ENCODE measurements at regions not wholly inside any gene's neighbourhood (a gene's known extent, or its start where the extent isn't known, plus 50 kb on each side); places are given as distances from the start of the nearest gene placed in this dataset.
"Not testable (repeated sequence)": the region's sequence is repeated elsewhere in the genome, so short reads cannot be mapped to it uniquely, and the experiment has no call there.

- no peak for TF ChIP-seq JUND (IDR thresholded peaks at IDR 0.05; ENCODE audit: low read depth)
- DNase-seq (ENCODE audit: low read depth in 1 of 2, low spot score in 1 of 2), result no peak
- in situ Hi-C loops (cut with HindIII; ENCODE audit: low pct_unique_long_range_greater_than_20kb, low sequenced_read_pairs), result no loop called here
Measured at GRCh38 chr6:126718600-126719327, 378.8 kb downstream of the CENPW start.

- DNase-seq (ENCODE audit: low read depth in 1 of 2, low spot score in 1 of 2), result no peak
- TF ChIP-seq JUND (IDR thresholded peaks at IDR 0.05; ENCODE audit: low read depth), result no peak
- in situ Hi-C loops (cut with HindIII; ENCODE audit: low pct_unique_long_range_greater_than_20kb, low sequenced_read_pairs), result no loop called here
Measured at GRCh38 chr6:126720304-126720703, 380.4 kb downstream of the CENPW start.

GRCh38 chr6:126721581-126722160, 381.8 kb downstream of the CENPW start:
- DNase-seq (ENCODE audit: low read depth in 1 of 2, low spot score in 1 of 2), result no peak
- no peak for TF ChIP-seq JUND (IDR thresholded peaks at IDR 0.05; ENCODE audit: low read depth)
- in situ Hi-C loops (cut with HindIII; ENCODE audit: low pct_unique_long_range_greater_than_20kb, low sequenced_read_pairs), result no loop called here

GRCh38 chr6:126722411-126722810, 382.5 kb downstream of the CENPW start:
- no peak for DNase-seq (ENCODE audit: low read depth in 1 of 2, low spot score in 1 of 2)
- in situ Hi-C loops (cut with HindIII; ENCODE audit: low pct_unique_long_range_greater_than_20kb, low sequenced_read_pairs), result no loop called here
- no peak for TF ChIP-seq JUND (IDR thresholded peaks at IDR 0.05; ENCODE audit: low read depth)

- TF ChIP-seq JUND (IDR thresholded peaks at IDR 0.05; ENCODE audit: low read depth), result no peak
- in situ Hi-C loops (cut with HindIII; ENCODE audit: low pct_unique_long_range_greater_than_20kb, low sequenced_read_pairs), result no loop called here
- no peak for DNase-seq (ENCODE audit: low read depth in 1 of 2, low spot score in 1 of 2)
Measured at GRCh38 chr6:126723541-126724170, 383.7 kb downstream of the CENPW start.

GRCh38 chr6:126724821-126725220, 384.9 kb downstream of the CENPW start:
- in situ Hi-C loops (cut with HindIII; ENCODE audit: low pct_unique_long_range_greater_than_20kb, low sequenced_read_pairs), result no loop called here
- DNase-seq (ENCODE audit: low read depth in 1 of 2, low spot score in 1 of 2), result no peak
- TF ChIP-seq JUND (IDR thresholded peaks at IDR 0.05; ENCODE audit: low read depth), result no peak

- in situ Hi-C loops (cut with HindIII; ENCODE audit: low pct_unique_long_range_greater_than_20kb, low sequenced_read_pairs), result not testable (repeated sequence)
Measured at GRCh38 chr6:126726454-126726853, 386.5 kb downstream of the CENPW start.

GRCh38 chr6:126738146-126738545, 380.3 kb upstream of the RSPO3 start:
- in situ Hi-C loops (cut with HindIII; ENCODE audit: low pct_unique_long_range_greater_than_20kb, low sequenced_read_pairs), result no loop called here
- no peak for DNase-seq (ENCODE audit: low read depth in 1 of 2, low spot score in 1 of 2)
- TF ChIP-seq JUND (IDR thresholded peaks at IDR 0.05; ENCODE audit: low read depth), result no peak

More at GRCh38 chr6:126726454-126726853, 386.5 kb downstream of the CENPW start:
- DNase-seq (ENCODE audit: low read depth in 1 of 2, low spot score in 1 of 2), result not testable (repeated sequence)

- DNase-seq (ENCODE audit: low read depth in 1 of 2, low spot score in 1 of 2), result no peak
- no peak for TF ChIP-seq JUND (IDR thresholded peaks at IDR 0.05; ENCODE audit: low read depth)
- in situ Hi-C loops (cut with HindIII; ENCODE audit: low pct_unique_long_range_greater_than_20kb, low sequenced_read_pairs), result no loop called here
Measured at GRCh38 chr6:126738641-126739040, 379.8 kb upstream of the RSPO3 start.

- no peak for DNase-seq (ENCODE audit: low read depth in 1 of 2, low spot score in 1 of 2)
- in situ Hi-C loops (cut with HindIII; ENCODE audit: low pct_unique_long_range_greater_than_20kb, low sequenced_read_pairs), result no loop called here
- no peak for TF ChIP-seq JUND (IDR thresholded peaks at IDR 0.05; ENCODE audit: low read depth)
Measured at GRCh38 chr6:126743076-126743475, 375.4 kb upstream of the RSPO3 start.

GRCh38 chr6:126747728-126748540, 370.5 kb upstream of the RSPO3 start:
- DNase-seq (ENCODE audit: low read depth in 1 of 2, low spot score in 1 of 2), result no peak

GRCh38 chr6:126753606-126754005, 364.9 kb upstream of the RSPO3 start:
- TF ChIP-seq JUND (IDR thresholded peaks at IDR 0.05; ENCODE audit: low read depth), result no peak
- in situ Hi-C loops (cut with HindIII; ENCODE audit: low pct_unique_long_range_greater_than_20kb, low sequenced_read_pairs), result no loop called here
- DNase-seq (ENCODE audit: low read depth in 1 of 2, low spot score in 1 of 2), result no peak

More at GRCh38 chr6:126747728-126748540, 370.5 kb upstream of the RSPO3 start:
- TF ChIP-seq JUND (IDR thresholded peaks at IDR 0.05; ENCODE audit: low read depth), result no peak
- in situ Hi-C loops (cut with HindIII; ENCODE audit: low pct_unique_long_range_greater_than_20kb, low sequenced_read_pairs), result no loop called here

Measured in T47D (cell line).